Muscle layer of colon (tissue), 2 donors: ENCODE measurements at regions not wholly inside any gene's neighbourhood (a gene's known extent, or its start where the extent isn't known, plus 50 kb on each side); places are given as distances from the start of the nearest gene placed in this dataset.

Experiments
- H3K27ac ChIP-seq: one replicate; pipeline ENCODE4 v1.7.0; 2013; ENCODE audit warnings: low read depth, mild to moderate bottlenecking, low read length, moderate library complexity
- H3K27me3 ChIP-seq, 2 donors: one replicate each; pipeline ENCODE4 v1.7.0; 2013; ENCODE audit warnings: low read length in 2 of 2, mild to moderate bottlenecking in 2 of 2; ENCODE audit not compliant: insufficient read depth in 2 of 2, control insufficient read depth in 1 of 2
- H3K36me3 ChIP-seq: one replicate; pipeline ENCODE4 v1.7.0; 2013; ENCODE audit warnings: mild to moderate bottlenecking, low read length; ENCODE audit not compliant: insufficient read depth
- H3K4me1 ChIP-seq: one replicate; pipeline ENCODE4 v1.7.0; 2013; ENCODE audit warnings: mild to moderate bottlenecking, low read length; ENCODE audit not compliant: insufficient read depth
- H3K4me3 ChIP-seq, 2 donors: one replicate each; pipeline ENCODE4 v1.7.0; 2013; ENCODE audit warnings: low read length in 2 of 2, low read depth in 1 of 2, mild to moderate bottlenecking in 1 of 2, moderate library complexity in 1 of 2
- H3K9ac ChIP-seq: one replicate; pipeline ENCODE4 v1.7.0; 2013; ENCODE audit warnings: low read length
- H3K9me3 ChIP-seq: one replicate; pipeline ENCODE4 v1.7.0; 2013; ENCODE audit warnings: mild to moderate bottlenecking, low read length
- donor health status: abdominal sarcoma.
- donor health status: Adenocarcinoma of cecum.

GRCh38 chr5:15010936-15011335 is 139.4 kb upstream of the ANKH start:
- Histone ChIP-seq H3K9me3 (no peaks in the 10 kb centered on the region), H3K4me1 (peaks cover 9% of the 10 kb centered on the region), H3K36me3 (no peaks in the 10 kb centered on the region), H3K9ac (no peak overlapping the region), H3K27me3 (no peaks in the 10 kb centered on the region), H3K4me3 (no peak overlapping the region), H3K27ac (no peak overlapping the region)

- no peaks in the 10 kb centered on the region for H3K36me3 ChIP-seq
- no peaks in the 10 kb centered on the region for H3K27me3 ChIP-seq
- H3K4me3 ChIP-seq = no peak overlapping the region
- no peak overlapping the region for H3K27ac ChIP-seq
- H3K9ac ChIP-seq = no peak overlapping the region
- H3K4me1 ChIP-seq = peaks cover 9% of the 10 kb centered on the region
- no peaks in the 10 kb centered on the region for H3K9me3 ChIP-seq
Observed at GRCh38 chr5:15009420-15009819, 137.8 kb upstream of the ANKH start.

GRCh38 chr5:15008921-15009320 is 137.3 kb upstream of the ANKH start:
- Histone ChIP-seq H3K9ac (no peak overlapping the region), H3K27ac (no peak overlapping the region), H3K27me3 (no peaks in the 10 kb centered on the region), H3K4me3 (no peak overlapping the region), H3K9me3 (no peaks in the 10 kb centered on the region), H3K36me3 (no peaks in the 10 kb centered on the region), H3K4me1 (peaks cover 9% of the 10 kb centered on the region)

GRCh38 chr5:15008476-15008875 is 136.9 kb upstream of the ANKH start:
- Histone ChIP-seq H3K27ac (no peak overlapping the region), H3K9ac (no peak overlapping the region), H3K4me1 (peaks cover 9% of the 10 kb centered on the region), H3K27me3 (no peaks in the 10 kb centered on the region), H3K36me3 (no peaks in the 10 kb centered on the region), H3K9me3 (no peaks in the 10 kb centered on the region), H3K4me3 (no peak overlapping the region)

- Histone ChIP-seq H3K4me3 (no peak overlapping the region), H3K9ac (no peak overlapping the region), H3K36me3 (no peaks in the 10 kb centered on the region), H3K9me3 (no peaks in the 10 kb centered on the region), H3K27me3 (no peaks in the 10 kb centered on the region), H3K4me1 (peaks cover 9% of the 10 kb centered on the region), H3K27ac (no peak overlapping the region)
Observed at GRCh38 chr5:15007646-15008045, 136.1 kb upstream of the ANKH start.

- Histone ChIP-seq H3K4me3 (no peak overlapping the region), H3K9me3 (no peaks in the 10 kb centered on the region), H3K27me3 (no peaks in the 10 kb centered on the region), H3K9ac (no peak overlapping the region), H3K4me1 (peaks cover 9% of the 10 kb centered on the region), H3K36me3 (no peaks in the 10 kb centered on the region), H3K27ac (no peak overlapping the region)
Observed at GRCh38 chr5:15004506-15004905, 132.9 kb upstream of the ANKH start.

GRCh38 chr5:15003511-15003920 is 131.9 kb upstream of the ANKH start:
- Histone ChIP-seq H3K27me3 (no peaks in the 10 kb centered on the region), H3K9me3 (no peaks in the 10 kb centered on the region), H3K27ac (no peak overlapping the region), H3K4me3 (no peak overlapping the region), H3K9ac (no peak overlapping the region), H3K36me3 (no peaks in the 10 kb centered on the region), H3K4me1 (peaks cover 3% of the 10 kb centered on the region)

- H3K9ac ChIP-seq = no peak overlapping the region
- no peak overlapping the region for H3K27ac ChIP-seq
Observed at GRCh38 chr5:15002791-15003190, 131.2 kb upstream of the ANKH start.

GRCh38 chr5:15002173-15002572 is 130.6 kb upstream of the ANKH start:
- H3K4me1 ChIP-seq = no peaks in the 10 kb centered on the region
- H3K27me3 ChIP-seq = no peaks in the 10 kb centered on the region
- no peak overlapping the region for H3K27ac ChIP-seq
- no peaks in the 10 kb centered on the region for H3K9me3 ChIP-seq
- H3K4me3 ChIP-seq = no peak overlapping the region
- H3K9ac ChIP-seq = no peak overlapping the region
- H3K36me3 ChIP-seq = no peaks in the 10 kb centered on the region

More at GRCh38 chr5:15002791-15003190, 131.2 kb upstream of the ANKH start:
- Histone ChIP-seq H3K27me3 (no peaks in the 10 kb centered on the region), H3K4me3 (no peak overlapping the region), H3K36me3 (no peaks in the 10 kb centered on the region), H3K4me1 (no peaks in the 10 kb centered on the region), H3K9me3 (no peaks in the 10 kb centered on the region)

GRCh38 chr5:15001517-15001916 is 129.9 kb upstream of the ANKH start:
- no peaks in the 10 kb centered on the region for H3K27me3 ChIP-seq
- no peak overlapping the region for H3K9ac ChIP-seq
- no peaks in the 10 kb centered on the region for H3K4me1 ChIP-seq
- no peak overlapping the region for H3K4me3 ChIP-seq
- no peaks in the 10 kb centered on the region for H3K9me3 ChIP-seq
- H3K36me3 ChIP-seq = no peaks in the 10 kb centered on the region
- H3K27ac ChIP-seq = no peak overlapping the region

- Histone ChIP-seq H3K4me1 (no peaks in the 10 kb centered on the region), H3K36me3 (no peaks in the 10 kb centered on the region), H3K9me3 (no peaks in the 10 kb centered on the region), H3K27ac (no peak overlapping the region), H3K27me3 (no peaks in the 10 kb centered on the region), H3K9ac (no peak overlapping the region), H3K4me3 (no peak overlapping the region)
Observed at GRCh38 chr5:14998491-14998890, 126.9 kb upstream of the ANKH start.

GRCh38 chr5:14996997-14997396 is 125.4 kb upstream of the ANKH start:
- Histone ChIP-seq H3K4me3 (no peak overlapping the region), H3K9ac (no peak overlapping the region), H3K4me1 (no peaks in the 10 kb centered on the region), H3K36me3 (no peaks in the 10 kb centered on the region), H3K27me3 (no peaks in the 10 kb centered on the region), H3K9me3 (no peaks in the 10 kb centered on the region), H3K27ac (no peak overlapping the region)
